Glutamatergic neuron (in vitro differentiated cells): ENCODE measurements at regions not wholly inside any gene's neighbourhood (a gene's known extent, or its start where the extent isn't known, plus 50 kb on each side); places are given as distances from the start of the nearest gene placed in this dataset.
"Not testable (repeated sequence)": the region's sequence is repeated elsewhere in the genome, so short reads cannot be mapped to it uniquely, and the experiment has no call there.

Experiments
- DNase-seq: peaks from one replicate; pipeline ENCODE4 v3.0.0; 2022
- H3K27ac Mint-ChIP-seq: one replicate; pipeline ENCODE4 v1.8.0; 2020; ENCODE audit warnings: mild to moderate bottlenecking, mixed read lengths, inconsistent platforms; ENCODE audit not compliant: unreplicated experiment
- H3K27me3 Mint-ChIP-seq: one replicate; pipeline ENCODE4 v1.8.0; 2020; ENCODE audit warnings: mild to moderate bottlenecking, moderate library complexity, mixed read lengths, inconsistent platforms; ENCODE audit not compliant: unreplicated experiment
- H3K36me3 Mint-ChIP-seq: one replicate; pipeline ENCODE4 v1.8.0; 2020; ENCODE audit warnings: mild to moderate bottlenecking, mixed read lengths, inconsistent platforms; ENCODE audit not compliant: unreplicated experiment
- H3K4me1 Mint-ChIP-seq: one replicate; pipeline ENCODE4 v1.8.0; 2020; ENCODE audit warnings: mild to moderate bottlenecking, low read depth, mixed read lengths, inconsistent platforms; ENCODE audit not compliant: unreplicated experiment
- H3K4me3 Mint-ChIP-seq: one replicate; pipeline ENCODE4 v1.8.0; 2020; ENCODE audit warnings: mild to moderate bottlenecking, mixed read lengths, inconsistent platforms; ENCODE audit not compliant: unreplicated experiment
- H3K9me3 Mint-ChIP-seq: one replicate; pipeline ENCODE4 v1.8.0; 2020; ENCODE audit warnings: mild to moderate bottlenecking, moderate library complexity, mixed read lengths, inconsistent platforms; ENCODE audit not compliant: unreplicated experiment
- CTCF ChIP-seq: fragments of 200-600 bp; sonication (generic); IDR thresholded peaks from one replicate; pipeline ENCODE4 v1.5.0; 2021; ENCODE audit not compliant: partially characterized antibody, unreplicated experiment

- DNase-seq: no peak
- Mint-ChIP-seq H3K27ac (no peak overlapping the region), H3K36me3 (no peaks in the 10 kb centered on the region), H3K27me3 (no peaks in the 10 kb centered on the region), H3K9me3 (no peaks in the 10 kb centered on the region), H3K4me1 (peaks cover 6% of the 10 kb centered on the region), H3K4me3 (no peak overlapping the region)
- TF ChIP-seq CTCF: no peak
These were observed 61.5 kb downstream of the PRDM13 start for GRCh38 chr6:99668036-99668705.

- no peaks in the 10 kb centered on the region for H3K27me3 Mint-ChIP-seq
- H3K36me3 Mint-ChIP-seq: no peaks in the 10 kb centered on the region
- H3K4me1 Mint-ChIP-seq: no peaks in the 10 kb centered on the region
- H3K27ac Mint-ChIP-seq: no peak overlapping the region
- no peak overlapping the region for H3K4me3 Mint-ChIP-seq
- TF ChIP-seq CTCF: no peak
- no peaks in the 10 kb centered on the region for H3K9me3 Mint-ChIP-seq
- no peak for DNase-seq
These were observed 83.5 kb downstream of the PRDM13 start for GRCh38 chr6:99689916-99690685.

- not testable (repeated sequence) for H3K27me3 Mint-ChIP-seq, H3K4me3 Mint-ChIP-seq, DNase-seq, H3K27ac Mint-ChIP-seq, H3K36me3 Mint-ChIP-seq, H3K4me1 Mint-ChIP-seq, H3K9me3 Mint-ChIP-seq
These were observed 95.7 kb downstream of the PRDM13 start for GRCh38 chr6:99702287-99702686.

- no peak for DNase-seq
- H3K9me3 Mint-ChIP-seq: no peaks in the 10 kb centered on the region
- peaks cover 6% of the 10 kb centered on the region for H3K27me3 Mint-ChIP-seq
- H3K4me3 Mint-ChIP-seq: no peak overlapping the region
- peaks cover 6% of the 10 kb centered on the region for H3K36me3 Mint-ChIP-seq
- H3K27ac Mint-ChIP-seq: no peak overlapping the region
- peaks cover 14% of the 10 kb centered on the region for H3K4me1 Mint-ChIP-seq
- TF ChIP-seq CTCF: no peak
These were observed 102.4 kb downstream of the PRDM13 start for GRCh38 chr6:99709062-99709461.

GRCh38 chr6:99711302-99711701 is 104.7 kb downstream of the PRDM13 start:
- Mint-ChIP-seq H3K4me3 (no peak overlapping the region), H3K9me3 (no peaks in the 10 kb centered on the region), H3K27me3 (peaks cover 5% of the 10 kb centered on the region), H3K27ac (peak overlapping the region; percentile 18), H3K36me3 (peaks cover 7% of the 10 kb centered on the region), H3K4me1 (peaks cover 14% of the 10 kb centered on the region)
- TF ChIP-seq CTCF: no peak
- no peak for DNase-seq
